ENCODE measurements at regions not wholly inside any gene's neighbourhood (a gene's known extent, or its start where the extent isn't known, plus 50 kb on each side); places are given as distances from the start of the nearest gene placed in this dataset.

DNA sequence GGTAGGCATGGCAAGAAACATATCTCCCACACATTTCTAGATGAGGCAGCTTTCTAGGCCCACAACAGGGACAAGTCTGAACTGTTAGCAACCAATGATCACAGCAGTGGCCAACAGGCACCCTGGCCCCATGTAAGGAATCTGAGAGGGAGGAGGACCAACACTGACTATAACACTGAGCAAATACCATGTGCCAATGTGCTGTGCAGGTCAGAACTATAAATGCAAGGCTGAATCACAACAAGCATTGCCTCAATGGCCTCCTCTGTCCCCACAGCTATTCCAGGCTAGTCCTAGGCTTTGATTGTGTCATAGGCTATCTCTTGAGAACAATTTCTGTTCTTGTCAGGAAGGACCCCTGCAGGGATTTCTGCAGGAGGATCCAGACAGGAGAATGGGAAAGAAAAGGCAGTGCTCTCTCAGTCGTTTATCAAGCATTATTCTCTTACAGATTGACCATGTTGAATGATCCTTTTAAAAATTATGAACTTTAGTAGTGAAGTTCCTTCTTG lies 221.2 kb downstream of the TLE1 start:
- TF ChIP-seq, protein P1, sequence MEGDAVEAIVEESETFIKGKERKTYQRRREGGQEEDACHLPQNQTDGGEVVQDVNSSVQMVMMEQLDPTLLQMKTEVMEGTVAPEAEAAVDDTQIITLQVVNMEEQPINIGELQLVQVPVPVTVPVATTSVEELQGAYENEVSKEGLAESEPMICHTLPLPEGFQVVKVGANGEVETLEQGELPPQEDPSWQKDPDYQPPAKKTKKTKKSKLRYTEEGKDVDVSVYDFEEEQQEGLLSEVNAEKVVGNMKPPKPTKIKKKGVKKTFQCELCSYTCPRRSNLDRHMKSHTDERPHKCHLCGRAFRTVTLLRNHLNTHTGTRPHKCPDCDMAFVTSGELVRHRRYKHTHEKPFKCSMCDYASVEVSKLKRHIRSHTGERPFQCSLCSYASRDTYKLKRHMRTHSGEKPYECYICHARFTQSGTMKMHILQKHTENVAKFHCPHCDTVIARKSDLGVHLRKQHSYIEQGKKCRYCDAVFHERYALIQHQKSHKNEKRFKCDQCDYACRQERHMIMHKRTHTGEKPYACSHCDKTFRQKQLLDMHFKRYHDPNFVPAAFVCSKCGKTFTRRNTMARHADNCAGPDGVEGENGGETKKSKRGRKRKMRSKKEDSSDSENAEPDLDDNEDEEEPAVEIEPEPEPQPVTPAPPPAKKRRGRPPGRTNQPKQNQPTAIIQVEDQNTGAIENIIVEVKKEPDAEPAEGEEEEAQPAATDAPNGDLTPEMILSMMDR (optimal IDR thresholded peaks at IDR 0.05 in 1 of 3, IDR thresholded peaks at IDR 0.05 in 1 of 3, conservative IDR thresholded peaks at IDR 0.05 in 1 of 3; ENCODE audit: extremely low read depth in 1 of 3, insufficient read depth in 2 of 3, low read length in 3 of 3), result no peak
- no peak for TF ChIP-seq EZH2 (IDR thresholded peaks at IDR 0.05; ENCODE audit: low read length)
